GM23338 (cell line): ENCODE measurements at regions not wholly inside any gene's neighbourhood (a gene's known extent, or its start where the extent isn't known, plus 50 kb on each side); places are given as distances from the start of the nearest gene placed in this dataset.

ENCODE experiments used
- ATAC-seq: fragments of 200-7000 bp; cut with Tn5 transposase; 3 replicates; pipeline ENCODE4 v1.9.1; 2020
- DNase-seq: peaks from one replicate; pipeline ENCODE4 v3.0.0-alpha.2; 2015; ENCODE audit warnings: low spot score
- H2AFZ ChIP-seq: fragments of 200-600 bp; sonication (generic); 2 replicates; pipeline ENCODE4 v1.8.0; 2016; ENCODE audit warnings: antibody characterized with exemption, mild to moderate bottlenecking, moderate library complexity
- H3F3A ChIP-seq: fragments of 200-600 bp; sonication (generic); replicated peaks from 2 replicates; pipeline ENCODE4 v1.8.0; 2017; ENCODE audit warnings: antibody characterized with exemption, mixed run types, low read depth
- H3K27ac ChIP-seq: fragments of 200-600 bp; sonication (generic); 2 replicates; pipeline ENCODE4 v1.6.1; 2016; ENCODE audit warnings: low read depth
- H3K27me3 ChIP-seq: fragments of 200-600 bp; sonication (generic); 2 replicates; pipeline ENCODE4 v1.8.0; 2016; ENCODE audit warnings: mild to moderate bottlenecking, mixed run types, moderate library complexity; ENCODE audit not compliant: insufficient read depth
- H3K36me3 ChIP-seq: fragments of 200-600 bp; sonication (generic); 2 replicates; pipeline ENCODE4 v1.8.0; 2016; ENCODE audit warnings: mild to moderate bottlenecking; ENCODE audit not compliant: insufficient read depth
- H3K4me1 ChIP-seq: fragments of 200-600 bp; sonication (generic); 2 replicates; pipeline ENCODE4 v1.8.0; 2016; ENCODE audit warnings: mild to moderate bottlenecking, moderate library complexity; ENCODE audit not compliant: insufficient read depth
- H3K4me2 ChIP-seq: fragments of 200-600 bp; sonication (generic); 2 replicates; pipeline ENCODE4 v1.7.1; 2017; ENCODE audit warnings: mixed run types
- H3K4me3 ChIP-seq: fragments of 200-600 bp; sonication (generic); 2 replicates; pipeline ENCODE4 v1.6.1; 2016; ENCODE audit warnings: mixed run types
- H3K79me2 ChIP-seq: fragments of 200-600 bp; sonication (generic); replicated peaks from 2 replicates; pipeline ENCODE4 v1.8.0; 2017; ENCODE audit warnings: mild to moderate bottlenecking; ENCODE audit not compliant: insufficient read depth
- H3K9me2 ChIP-seq: fragments of 200-600 bp; sonication (generic); 2 replicates; pipeline ENCODE4 v1.8.0; 2017; ENCODE audit not compliant: insufficient read depth
- H4K20me1 ChIP-seq: fragments of 200-600 bp; sonication (generic); replicated peaks from 2 replicates; pipeline ENCODE4 v1.8.0; 2017; ENCODE audit warnings: mild to moderate bottlenecking; ENCODE audit not compliant: insufficient read depth
- H3K27ac Mint-ChIP-seq: 2 replicates; pipeline ENCODE4 v1.8.0; 2020; ENCODE audit warnings: inconsistent platforms, mild to moderate bottlenecking, moderate library complexity, mixed read lengths
- H3K27me3 Mint-ChIP-seq: 3 replicates; pipeline ENCODE4 v1.8.0; 2022; ENCODE audit warnings: low read depth, mild to moderate bottlenecking, moderate library complexity, mixed read lengths, inconsistent platforms; ENCODE audit not compliant: insufficient read depth, poor library complexity
- H3K36me3 Mint-ChIP-seq: 3 replicates; pipeline ENCODE4 v1.8.0; 2021; ENCODE audit warnings: low read depth, mild to moderate bottlenecking, inconsistent platforms, moderate library complexity, mixed read lengths
- H3K4me1 Mint-ChIP-seq: 3 replicates; pipeline ENCODE4 v1.8.0; 2020; ENCODE audit warnings: mild to moderate bottlenecking, inconsistent platforms, mixed read lengths
- H3K4me3 Mint-ChIP-seq: 3 replicates; pipeline ENCODE4 v1.8.0; 2021; ENCODE audit warnings: moderate library complexity, mild to moderate bottlenecking, inconsistent platforms, mixed read lengths
- H3K9me3 Mint-ChIP-seq: 3 replicates; pipeline ENCODE4 v1.8.0; 2020; ENCODE audit warnings: moderate library complexity, mild to moderate bottlenecking, inconsistent platforms, mixed read lengths
- CREB1 ChIP-seq: fragments of 250-450 bp; sonication (Bioruptor Pico); IDR thresholded peaks from 2 replicates; pipeline ENCODE4 v1.5.0; 2020; ENCODE audit warnings: low read depth, mild to moderate bottlenecking, moderate library complexity
- CTCF ChIP-seq, 2 experiments: fragments of 200-600 bp in 1 of 2; sonication (generic) in 1 of 2; conservative IDR thresholded peaks; 2 replicates each; pipeline versions ENCODE4 v1.5.1 to v1.6.1; 2016 to 2017; ENCODE audit warnings: antibody characterized with exemption in 2 of 2, low read depth in 2 of 2, mild to moderate bottlenecking in 2 of 2, moderate library complexity in 1 of 2
- ETS1 ChIP-seq: IDR thresholded peaks from 2 replicates; pipeline ENCODE4 v1.6.1; 2016; ENCODE audit warnings: antibody characterized with exemption
- EZH2 ChIP-seq: fragments of 200-600 bp; sonication (generic); IDR thresholded peaks from one replicate; pipeline ENCODE4 v1.8.0; 2017; ENCODE audit warnings: antibody characterized with exemption, mild to moderate bottlenecking, low read depth; ENCODE audit not compliant: unreplicated experiment
- EZH2phosphoT487 ChIP-seq: fragments of 200-600 bp; sonication (generic); IDR thresholded peaks from one replicate; pipeline ENCODE4 v1.8.1; 2018; ENCODE audit warnings: antibody characterized with exemption; ENCODE audit not compliant: unreplicated experiment
- NANOG ChIP-seq: IDR thresholded peaks from 2 replicates; pipeline ENCODE4 v1.6.1; 2016; ENCODE audit warnings: antibody characterized with exemption, borderline replicate concordance
- POLR2AphosphoS5 ChIP-seq: IDR thresholded peaks from 2 replicates; pipeline ENCODE4 v1.6.1; 2016; ENCODE audit warnings: antibody characterized with exemption, low read depth
- REST ChIP-seq: IDR thresholded peaks from one replicate; pipeline ENCODE4 v1.6.1; 2018; ENCODE audit warnings: antibody characterized with exemption; ENCODE audit not compliant: unreplicated experiment
- ZNF331 ChIP-seq: fragments of 250-450 bp; sonication (Bioruptor Pico); IDR thresholded peaks from 2 replicates; pipeline ENCODE4 v1.5.0; 2020; ENCODE audit warnings: low read depth, mild to moderate bottlenecking, moderate library complexity
- ZNF462 ChIP-seq: fragments of 250-450 bp; sonication (Bioruptor Pico); IDR thresholded peaks from 2 replicates; pipeline ENCODE4 v1.5.0; 2020; ENCODE audit warnings: mild to moderate bottlenecking, moderate library complexity

- H3K4me2 ChIP-seq, result no peak overlapping the region
Observed at GRCh38 chr7:25368599-25369201, 140.4 kb upstream of the NPVF start.

More at GRCh38 chr7:25368599-25369201, 140.4 kb upstream of the NPVF start:
- no peaks in the 10 kb centered on the region for H3K4me1 ChIP-seq
- DNase-seq, result no peak
- no peak overlapping the region for H3K27ac Mint-ChIP-seq
- H3K9me3 Mint-ChIP-seq, result peaks cover 8% of the 10 kb centered on the region; the same call in 2 of the 3 replicates
- H3K36me3 ChIP-seq, result peaks cover 5% of the 10 kb centered on the region; the same call in 1 of the 2 replicates
- H3K4me3 ChIP-seq, result no peak overlapping the region
- H3K36me3 Mint-ChIP-seq, result no peaks in the 10 kb centered on the region
- H3K79me2 ChIP-seq, result no peaks in the 10 kb centered on the region
- ATAC-seq, result no peak
- TF ChIP-seq ZNF462 (CRISPR knock-in tag) (no peak), EZH2phosphoT487 (no peak), CREB1 (no peak), ZNF331 (CRISPR knock-in tag) (no peak), EZH2 (no peak), POLR2AphosphoS5 (no peak), NANOG (no peak), CTCF (conservative IDR thresholded peaks at IDR 0.05; ENCODE audit: low read depth in 2 of 2) (no peak), REST (no peak), ETS1 (no peak)
- H3K9me2 ChIP-seq, result peaks cover 12% of the 10 kb centered on the region
- H3K27ac ChIP-seq, result no peak overlapping the region
- no peaks in the 10 kb centered on the region for H3F3A ChIP-seq
- H4K20me1 ChIP-seq, result no peaks in the 10 kb centered on the region
- no peak overlapping the region for H2AFZ ChIP-seq
- H3K4me3 Mint-ChIP-seq, result no peak overlapping the region
- H3K27me3 ChIP-seq, result no peaks in the 10 kb centered on the region
- H3K4me1 Mint-ChIP-seq, result no peaks in the 10 kb centered on the region
- H3K27me3 Mint-ChIP-seq, result peaks cover 4% of the 10 kb centered on the region
